Endodermal cell (in vitro differentiated cells): ENCODE measurements at regions not wholly inside any gene's neighbourhood (a gene's known extent, or its start where the extent isn't known, plus 50 kb on each side); places are given as distances from the start of the nearest gene placed in this dataset.

Experiments
- DNase-seq: peaks from one replicate; pipeline ENCODE4 v3.0.0-alpha.2; 2017
- H3K27ac ChIP-seq: 2 replicates; pipeline ENCODE4 v1.5.1; 2013; ENCODE audit warnings: mild to moderate bottlenecking, low read depth, low read length, moderate library complexity
- H3K27me3 ChIP-seq: 2 replicates; pipeline ENCODE4 v1.6.1; 2013; ENCODE audit warnings: mild to moderate bottlenecking, low read length, moderate library complexity; ENCODE audit not compliant: insufficient read depth, control insufficient read depth, poor library complexity, severe bottlenecking
- H3K36me3 ChIP-seq: 2 replicates; pipeline ENCODE4 v1.7.0; 2013; ENCODE audit warnings: mild to moderate bottlenecking, low read length, moderate library complexity; ENCODE audit not compliant: control insufficient read depth, insufficient read depth
- H3K4me1 ChIP-seq: one replicate; pipeline ENCODE4 v1.7.0; 2013; ENCODE audit warnings: low read length; ENCODE audit not compliant: control insufficient read depth, insufficient read depth
- H3K4me3 ChIP-seq: 2 replicates; pipeline ENCODE4 v1.5.1; 2013; ENCODE audit warnings: mild to moderate bottlenecking, low read length, moderate library complexity
- H3K9ac ChIP-seq: 2 replicates; pipeline ENCODE4 v1.6.1; 2013; ENCODE audit warnings: mild to moderate bottlenecking, low read length, moderate library complexity; ENCODE audit not compliant: poor library complexity, severe bottlenecking; ENCODE audit errors: extremely low read depth
- H3K9me3 ChIP-seq: 2 replicates; pipeline ENCODE4 v1.6.1; 2013; ENCODE audit warnings: mild to moderate bottlenecking, low read length, moderate library complexity; ENCODE audit not compliant: control insufficient read depth
- H3K27ac Mint-ChIP-seq: 2 replicates; pipeline ENCODE4 v1.8.0; 2020; ENCODE audit warnings: mixed read lengths
- H3K27me3 Mint-ChIP-seq: 2 replicates; pipeline ENCODE4 v1.8.0; 2021; ENCODE audit warnings: mild to moderate bottlenecking, mixed read lengths; ENCODE audit not compliant: insufficient read depth
- H3K36me3 Mint-ChIP-seq: 2 replicates; pipeline ENCODE4 v1.8.0; 2020; ENCODE audit warnings: low read depth, mixed read lengths
- H3K4me1 Mint-ChIP-seq: 2 replicates; pipeline ENCODE4 v1.8.0; 2020; ENCODE audit warnings: mixed read lengths
- H3K4me3 Mint-ChIP-seq: 2 replicates; pipeline ENCODE4 v1.8.0; 2020; ENCODE audit warnings: mild to moderate bottlenecking, moderate library complexity, mixed read lengths
- H3K9me3 Mint-ChIP-seq: 2 replicates; pipeline ENCODE4 v1.8.0; 2020; ENCODE audit warnings: mild to moderate bottlenecking, mixed read lengths
- CTCF ChIP-seq: fragments of 200-600 bp; sonication (generic); conservative IDR thresholded peaks from 2 replicates; pipeline ENCODE4 v1.5.0; 2021; ENCODE audit warnings: antibody characterized with exemption, mild to moderate bottlenecking
- whole genome bisulfite sequencing, 2 experiments: methylation state at CpG; one replicate each; pipeline versions ENCODE4 v1.1.5 to v1.1.7; 2013; ENCODE audit warnings: missing lambda C conversion rate in 2 of 2, mixed read lengths in 1 of 2; ENCODE audit not compliant: insufficient coverage in 1 of 2, insufficient read length in 1 of 2; 5-methylcytosine and 5-hydroxymethylcytosine counted together

GRCh38 chr10:20615395-20615794 lies 281.7 kb downstream of the NEBL start:
- TF ChIP-seq CTCF = no peak
- 50% methylated on average over 1 of the region's 1 CpG; no CpG with 5 or more reads in 1 of the 2 experiments for WGBS, 2 experiments
- Mint-ChIP-seq H3K27ac (no peak overlapping the region), H3K36me3 (no peaks in the 10 kb centered on the region), H3K9me3 (no peaks in the 10 kb centered on the region), H3K27me3 (peaks cover 1% of the 10 kb centered on the region), H3K4me1 (peaks cover 20% of the 10 kb centered on the region), H3K4me3 (no peak overlapping the region)
- no peak for DNase-seq
- H3K9ac ChIP-seq = no peak overlapping the region
- H3K36me3 ChIP-seq = no peaks in the 10 kb centered on the region
- H3K4me3 ChIP-seq = no peak overlapping the region
- no peaks in the 10 kb centered on the region for H3K9me3 ChIP-seq
- no peaks in the 10 kb centered on the region for H3K27me3 ChIP-seq
- H3K27ac ChIP-seq = no peak overlapping the region
- no peaks in the 10 kb centered on the region for H3K4me1 ChIP-seq

- Mint-ChIP-seq H3K27ac (no peak overlapping the region), H3K36me3 (no peaks in the 10 kb centered on the region), H3K27me3 (peaks cover 1% of the 10 kb centered on the region), H3K9me3 (no peaks in the 10 kb centered on the region), H3K4me3 (no peak overlapping the region), H3K4me1 (peaks cover 20% of the 10 kb centered on the region)
- H3K27me3 ChIP-seq = no peaks in the 10 kb centered on the region
- no peak for TF ChIP-seq CTCF
- 69 to 93% methylated on average over 2 to 3 of the region's 3 CpGs for WGBS, 2 experiments
- H3K4me3 ChIP-seq = no peak overlapping the region
- no peak overlapping the region for H3K27ac ChIP-seq
- H3K4me1 ChIP-seq = no peaks in the 10 kb centered on the region
- no peak overlapping the region for H3K9ac ChIP-seq
- no peaks in the 10 kb centered on the region for H3K36me3 ChIP-seq
- peak; percentile 76 for DNase-seq
- no peaks in the 10 kb centered on the region for H3K9me3 ChIP-seq
These were observed 282.2 kb downstream of the NEBL start for GRCh38 chr10:20614911-20615310.

- Histone ChIP-seq H3K27ac (no peak overlapping the region), H3K4me1 (peaks cover 2% of the 10 kb centered on the region), H3K27me3 (no peaks in the 10 kb centered on the region), H3K9ac (no peak overlapping the region), H3K9me3 (no peaks in the 10 kb centered on the region), H3K36me3 (no peaks in the 10 kb centered on the region), H3K4me3 (no peak overlapping the region)
- no peaks in the 10 kb centered on the region for H3K9me3 Mint-ChIP-seq
- no peaks in the 10 kb centered on the region for H3K36me3 Mint-ChIP-seq
- no peak overlapping the region for H3K27ac Mint-ChIP-seq
- H3K4me1 Mint-ChIP-seq = no peaks in the 10 kb centered on the region
- no peak overlapping the region for H3K4me3 Mint-ChIP-seq
- no peaks in the 10 kb centered on the region for H3K27me3 Mint-ChIP-seq
- DNase-seq = no peak
- TF ChIP-seq CTCF = no peak
These were observed 288.6 kb downstream of the NEBL start for GRCh38 chr10:20608503-20608902.
